ENCODE measurements at regions not wholly inside any gene's neighbourhood (a gene's known extent, or its start where the extent isn't known, plus 50 kb on each side); places are given as distances from the start of the nearest gene placed in this dataset.
A peak's percentile ranks its signal among the peaks of the same experiment; 100 is the strongest.

- intact Hi-C loops (cut with DNase I, micrococcal nuclease), result no loop called here
- DNase-seq, result no peak
- no peak for ATAC-seq
Observed at GRCh38 chr3:148428862-148429605, 268.7 kb upstream of the AGTR1 start.

- intact Hi-C loops (cut with DNase I, micrococcal nuclease), result no loop called here
- ATAC-seq, result no peak
- no peak for DNase-seq
Observed at GRCh38 chr3:148433665-148434064, 264.0 kb upstream of the AGTR1 start.

- DNase-seq (no peak), ATAC-seq (no peak)
- intact Hi-C loops (cut with DNase I, micrococcal nuclease), result no loop called here
Observed at GRCh38 chr3:148435534-148435933, 262.2 kb upstream of the AGTR1 start.

GRCh38 chr3:148439254-148439822, 258.4 kb upstream of the AGTR1 start:
- intact Hi-C loops (cut with DNase I, micrococcal nuclease), result no loop called here
- DNase-seq (no peak), ATAC-seq (no peak)

GRCh38 chr3:148441191-148441590, 256.5 kb upstream of the AGTR1 start:
- intact Hi-C loops (cut with DNase I, micrococcal nuclease), result no loop called here
- DNase-seq, result no peak

GRCh38 chr3:148450819-148451218, 246.9 kb upstream of the AGTR1 start:
- intact Hi-C loops (cut with DNase I, micrococcal nuclease), result no loop called here
- DNase-seq, result peak in 1 of 2 donors; percentile 1

More at GRCh38 chr3:148441191-148441590, 256.5 kb upstream of the AGTR1 start:
- no peak for ATAC-seq

GRCh38 chr3:148451969-148452368, 245.7 kb upstream of the AGTR1 start:
- ATAC-seq (no peak), DNase-seq (no peak)
- intact Hi-C loops (cut with DNase I, micrococcal nuclease), result no loop called here

More at GRCh38 chr3:148450819-148451218, 246.9 kb upstream of the AGTR1 start:
- ATAC-seq, result no peak

GRCh38 chr3:148453781-148454191, 243.9 kb upstream of the AGTR1 start:
- intact Hi-C loops (cut with DNase I, micrococcal nuclease), result no loop called here
- ATAC-seq (no peak), DNase-seq (no peak)

GRCh38 chr3:148455098-148455497, 242.6 kb upstream of the AGTR1 start:
- ATAC-seq, result no peak
- DNase-seq, result no peak
- intact Hi-C loops (cut with DNase I, micrococcal nuclease), result no loop called here

- DNase-seq (no peak), ATAC-seq (no peak)
- intact Hi-C loops (cut with DNase I, micrococcal nuclease), result no loop called here
Observed at GRCh38 chr3:148457886-148458285, 239.8 kb upstream of the AGTR1 start.

- intact Hi-C loops (cut with DNase I, micrococcal nuclease), result no loop called here
- DNase-seq (no peak), ATAC-seq (no peak)
Observed at GRCh38 chr3:148459931-148460513, 237.7 kb upstream of the AGTR1 start.

GRCh38 chr3:148460686-148461085, 237.0 kb upstream of the AGTR1 start:
- intact Hi-C loops (cut with DNase I, micrococcal nuclease), result no loop called here
- no peak for DNase-seq
- ATAC-seq, result no peak

- ATAC-seq, result no peak
- no peak for DNase-seq
- intact Hi-C loops (cut with DNase I, micrococcal nuclease), result no loop called here
Observed at GRCh38 chr3:148464246-148464645, 233.5 kb upstream of the AGTR1 start.

- ATAC-seq, result no peak
- intact Hi-C loops (cut with DNase I, micrococcal nuclease), result no loop called here
Observed at GRCh38 chr3:148466143-148466542, 231.6 kb upstream of the AGTR1 start.

GRCh38 chr3:148466980-148467740, 230.5 kb upstream of the AGTR1 start:
- intact Hi-C loops (cut with DNase I, micrococcal nuclease), result no loop called here
- ATAC-seq, result no peak
- DNase-seq, result no peak

More at GRCh38 chr3:148466143-148466542, 231.6 kb upstream of the AGTR1 start:
- DNase-seq, result no peak

GRCh38 chr3:148477375-148477774, 220.3 kb upstream of the AGTR1 start:
- intact Hi-C loops (cut with DNase I, micrococcal nuclease), result no loop called here
- no peak for DNase-seq
- no peak for ATAC-seq

- intact Hi-C loops (cut with DNase I, micrococcal nuclease), result no loop called here
- ATAC-seq (no peak), DNase-seq (no peak)
Observed at GRCh38 chr3:148493631-148494030, 204.1 kb upstream of the AGTR1 start.

- ATAC-seq (no peak), DNase-seq (no peak)
- intact Hi-C loops (cut with DNase I, micrococcal nuclease), result no loop called here
Observed at GRCh38 chr3:148494451-148494850, 203.3 kb upstream of the AGTR1 start.

- intact Hi-C loops (cut with DNase I, micrococcal nuclease), result no loop called here
- DNase-seq (no peak), ATAC-seq (no peak)
Observed at GRCh38 chr3:148500881-148501280, 196.8 kb upstream of the AGTR1 start.

- intact Hi-C loops (cut with DNase I, micrococcal nuclease), result no loop called here
- ATAC-seq, result no peak
- no peak for DNase-seq
Observed at GRCh38 chr3:148510116-148510515, 187.6 kb upstream of the AGTR1 start.

Data from left colon (tissue), 2 donors.